Stimulated activated memory B cell treated with anti-CD40 and anti-IgM and Interleukin-4, amounts not matched to agents 10 μg/mL and 1 μg/mL and 100 μg/mL, for 72 hours (primary cell): ENCODE measurements at regions not wholly inside any gene's neighbourhood (a gene's known extent, or its start where the extent isn't known, plus 50 kb on each side); places are given as distances from the start of the nearest gene placed in this dataset.
"Not testable (repeated sequence)": the region's sequence is repeated elsewhere in the genome, so short reads cannot be mapped to it uniquely, and the experiment has no call there.

ENCODE experiments used
- ATAC-seq: fragments of 150-1000 bp; cut with Tn5 transposase; 2 replicates; pipeline ENCODE4 v1.10.0; 2021
- H3K27ac Mint-ChIP-seq: one replicate; pipeline ENCODE4 v1.8.0; 2022; ENCODE audit warnings: mild to moderate bottlenecking, mixed read lengths
- H3K27me3 Mint-ChIP-seq: one replicate; pipeline ENCODE4 v1.8.0; 2022; ENCODE audit warnings: mixed read lengths
- H3K36me3 Mint-ChIP-seq: one replicate; pipeline ENCODE4 v1.8.0; 2022; ENCODE audit warnings: mixed read lengths
- H3K4me1 Mint-ChIP-seq: one replicate; pipeline ENCODE4 v1.8.0; 2022; ENCODE audit warnings: mixed read lengths
- H3K4me3 Mint-ChIP-seq: one replicate; pipeline ENCODE4 v1.8.0; 2022; ENCODE audit warnings: mild to moderate bottlenecking, moderate library complexity, mixed read lengths
- H3K9me3 Mint-ChIP-seq: one replicate; pipeline ENCODE4 v1.8.0; 2022; ENCODE audit warnings: mixed read lengths

GRCh38 chr22:27099946-27100722 is 442.7 kb downstream of the MIAT start:
- Mint-ChIP-seq H3K27ac (no peak overlapping the region), H3K4me3 (no peak overlapping the region), H3K4me1 (no peaks in the 10 kb centered on the region), H3K9me3 (peaks cover 1% of the 10 kb centered on the region), H3K36me3 (no peaks in the 10 kb centered on the region), H3K27me3 (peaks cover 38% of the 10 kb centered on the region)
- no peak for ATAC-seq

DNA sequence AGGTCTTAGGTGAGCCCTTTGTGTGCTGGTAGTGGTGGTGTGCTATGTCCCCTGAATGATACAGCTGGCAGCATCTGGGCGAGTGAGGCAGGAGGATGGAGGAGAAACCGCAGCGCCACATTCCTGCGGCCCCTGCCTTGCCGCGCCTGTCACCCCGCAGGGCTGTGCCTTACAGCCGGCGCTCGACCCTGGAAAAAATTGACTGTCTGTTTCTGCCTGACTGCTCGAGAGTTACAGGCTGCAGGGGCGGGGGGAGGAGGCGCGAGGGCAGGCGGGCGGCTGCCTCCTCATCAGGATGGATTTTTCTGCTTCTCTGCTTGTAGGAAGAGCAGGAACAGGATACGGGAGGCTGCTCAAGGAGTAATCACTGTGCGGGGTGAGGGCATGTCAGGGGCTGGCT is 443.4 kb downstream of the MIAT start:
- no peaks in the 10 kb centered on the region for H3K4me1 Mint-ChIP-seq
- no peak overlapping the region for H3K4me3 Mint-ChIP-seq
- H3K9me3 Mint-ChIP-seq, result peaks cover 4% of the 10 kb centered on the region
- H3K36me3 Mint-ChIP-seq, result no peaks in the 10 kb centered on the region
- H3K27me3 Mint-ChIP-seq, result peaks cover 38% of the 10 kb centered on the region
- no peak for ATAC-seq
- no peak overlapping the region for H3K27ac Mint-ChIP-seq

- Mint-ChIP-seq H3K4me3 (no peak overlapping the region), H3K4me1 (no peaks in the 10 kb centered on the region), H3K27me3 (peaks cover 38% of the 10 kb centered on the region), H3K36me3 (no peaks in the 10 kb centered on the region), H3K27ac (no peak overlapping the region), H3K9me3 (peaks cover 4% of the 10 kb centered on the region)
- ATAC-seq, result no peak
Observed at GRCh38 chr22:27101288-27101687, 443.9 kb downstream of the MIAT start.

DNA sequence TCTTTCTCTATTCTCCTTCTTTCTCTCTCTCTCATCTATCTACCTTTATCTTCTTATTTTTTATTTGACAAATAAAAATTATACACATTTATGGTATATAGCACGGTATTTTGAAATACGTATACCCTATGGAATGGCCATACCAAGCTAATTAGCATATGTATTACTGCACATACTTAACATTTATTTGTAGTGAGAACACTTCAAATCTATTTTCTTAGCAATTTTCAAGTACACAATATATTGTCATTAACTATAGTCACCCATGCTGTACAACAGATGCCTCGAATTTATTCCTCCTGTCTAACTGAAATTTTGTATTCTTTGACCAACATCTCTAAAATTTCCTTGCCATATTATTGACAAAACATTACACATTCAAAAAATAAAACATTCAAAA is 447.1 kb downstream of the MIAT start:
- Mint-ChIP-seq H3K36me3 (no peaks in the 10 kb centered on the region), H3K4me1 (no peaks in the 10 kb centered on the region), H3K27ac (no peak overlapping the region), H3K4me3 (no peak overlapping the region), H3K9me3 (peaks cover 8% of the 10 kb centered on the region), H3K27me3 (peaks cover 26% of the 10 kb centered on the region)
- no peak for ATAC-seq

DNA sequence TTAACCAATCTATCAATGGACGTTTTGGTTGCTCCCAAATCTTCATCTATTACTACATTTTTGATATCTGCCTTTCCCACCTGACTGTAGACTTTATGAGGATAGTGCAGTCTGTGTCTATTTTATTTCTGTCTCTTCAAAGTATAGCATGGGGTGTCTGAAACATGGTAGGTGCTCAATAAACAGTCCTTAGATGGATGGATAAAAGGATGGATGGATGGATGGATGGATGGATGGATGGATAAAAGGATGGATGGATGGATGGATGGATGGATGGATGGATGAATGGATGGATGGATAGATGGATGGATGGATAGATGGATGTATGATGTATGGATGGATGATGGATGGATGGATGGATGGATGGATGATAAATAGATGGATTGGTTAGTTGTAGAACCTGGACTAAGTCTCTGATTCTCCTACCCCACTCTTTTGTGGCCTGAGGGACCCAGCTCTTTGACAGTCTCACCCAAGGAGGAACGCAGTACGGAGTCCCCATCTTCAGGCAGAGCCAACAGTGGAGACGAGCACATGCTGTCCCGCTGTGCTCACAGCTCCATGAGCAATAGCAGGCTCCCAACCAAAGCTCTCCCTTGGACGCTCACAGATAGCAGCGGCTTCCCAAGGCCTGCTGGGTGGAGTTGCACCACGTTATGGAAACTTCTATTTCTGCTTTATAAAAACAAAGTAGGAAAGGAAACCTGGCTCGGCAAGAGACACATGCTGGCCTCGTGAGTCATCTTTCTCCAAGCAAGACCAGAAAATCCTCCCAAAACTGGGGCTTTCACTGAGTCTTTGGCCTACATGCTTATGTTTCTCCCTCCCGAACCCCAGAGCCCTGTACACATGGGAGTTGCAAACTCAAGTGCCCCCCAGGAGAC is 448.0 kb downstream of the MIAT start:
- no peak for ATAC-seq
- Mint-ChIP-seq H3K9me3 (peaks cover 10% of the 10 kb centered on the region), H3K27me3 (peaks cover 17% of the 10 kb centered on the region), H3K4me1 (no peaks in the 10 kb centered on the region), H3K27ac (no peak overlapping the region), H3K36me3 (no peaks in the 10 kb centered on the region), H3K4me3 (no peak overlapping the region)

- H3K27me3 Mint-ChIP-seq, result peaks cover under 1% of the 10 kb centered on the region
- H3K36me3 Mint-ChIP-seq, result no peaks in the 10 kb centered on the region
- H3K4me1 Mint-ChIP-seq, result no peaks in the 10 kb centered on the region
- H3K4me3 Mint-ChIP-seq, result no peak overlapping the region
- no peak overlapping the region for H3K27ac Mint-ChIP-seq
- ATAC-seq, result no peak
- peaks cover 10% of the 10 kb centered on the region for H3K9me3 Mint-ChIP-seq
Observed at GRCh38 chr22:27106985-27107384, 449.6 kb downstream of the MIAT start.

DNA sequence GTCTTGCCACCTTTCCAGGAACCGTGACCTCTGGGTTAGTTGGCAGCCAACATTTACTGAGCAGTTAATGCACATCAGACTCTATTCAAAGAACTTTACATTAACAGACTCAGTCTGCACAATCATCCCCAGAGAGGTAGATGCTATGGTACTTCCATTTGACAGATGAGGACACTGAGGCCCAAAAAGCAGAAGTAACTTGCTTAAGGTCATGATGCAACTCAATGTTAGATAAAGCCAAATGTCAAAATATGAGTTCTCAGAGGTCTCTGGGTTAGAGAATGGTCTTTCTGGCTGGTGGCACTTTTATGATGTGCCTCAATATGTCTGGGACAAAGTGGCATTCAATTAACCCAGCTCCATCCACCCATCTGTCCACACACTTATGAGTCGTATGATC is 450.0 kb downstream of the MIAT start:
- no peaks in the 10 kb centered on the region for H3K27me3 Mint-ChIP-seq
- H3K9me3 Mint-ChIP-seq, result peaks cover 10% of the 10 kb centered on the region
- no peaks in the 10 kb centered on the region for H3K36me3 Mint-ChIP-seq
- no peak overlapping the region for H3K27ac Mint-ChIP-seq
- no peak for ATAC-seq
- H3K4me3 Mint-ChIP-seq, result no peak overlapping the region
- no peaks in the 10 kb centered on the region for H3K4me1 Mint-ChIP-seq

DNA sequence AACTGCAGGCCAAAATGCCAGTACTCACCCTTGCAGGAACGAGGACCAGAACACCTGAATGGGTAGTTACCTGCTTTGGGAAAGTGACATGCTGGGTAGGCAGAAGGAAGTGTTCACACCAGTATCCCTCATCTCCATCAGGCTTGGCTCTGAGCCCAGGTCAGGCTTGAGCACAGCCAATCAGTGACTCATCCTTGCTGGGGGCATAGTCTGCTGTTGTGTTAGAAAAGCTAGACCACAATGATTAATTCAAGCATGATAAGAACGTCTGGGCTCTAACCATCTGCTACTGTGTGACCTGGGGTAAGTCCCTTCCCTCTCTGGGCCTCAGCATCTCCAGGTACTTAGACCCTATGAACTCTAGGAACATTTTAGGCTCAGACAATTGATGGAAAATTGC is 450.4 kb downstream of the MIAT start:
- Mint-ChIP-seq H3K27ac (no peak overlapping the region), H3K4me1 (no peaks in the 10 kb centered on the region), H3K27me3 (no peaks in the 10 kb centered on the region), H3K4me3 (no peak overlapping the region), H3K36me3 (no peaks in the 10 kb centered on the region), H3K9me3 (peaks cover 10% of the 10 kb centered on the region)
- no peak for ATAC-seq

- H3K27me3 Mint-ChIP-seq, result peaks cover 7% of the 10 kb centered on the region
- no peak overlapping the region for H3K27ac Mint-ChIP-seq
- ATAC-seq, result no peak
- H3K36me3 Mint-ChIP-seq, result no peaks in the 10 kb centered on the region
- H3K9me3 Mint-ChIP-seq, result peaks cover 11% of the 10 kb centered on the region
- H3K4me3 Mint-ChIP-seq, result no peak overlapping the region
- no peaks in the 10 kb centered on the region for H3K4me1 Mint-ChIP-seq
Observed at GRCh38 chr22:27108425-27109114, 451.2 kb downstream of the MIAT start.

GRCh38 chr22:27109406-27109805 is 452.0 kb downstream of the MIAT start:
- H3K27me3 Mint-ChIP-seq, ATAC-seq, H3K36me3 Mint-ChIP-seq: not testable (repeated sequence)

DNA sequence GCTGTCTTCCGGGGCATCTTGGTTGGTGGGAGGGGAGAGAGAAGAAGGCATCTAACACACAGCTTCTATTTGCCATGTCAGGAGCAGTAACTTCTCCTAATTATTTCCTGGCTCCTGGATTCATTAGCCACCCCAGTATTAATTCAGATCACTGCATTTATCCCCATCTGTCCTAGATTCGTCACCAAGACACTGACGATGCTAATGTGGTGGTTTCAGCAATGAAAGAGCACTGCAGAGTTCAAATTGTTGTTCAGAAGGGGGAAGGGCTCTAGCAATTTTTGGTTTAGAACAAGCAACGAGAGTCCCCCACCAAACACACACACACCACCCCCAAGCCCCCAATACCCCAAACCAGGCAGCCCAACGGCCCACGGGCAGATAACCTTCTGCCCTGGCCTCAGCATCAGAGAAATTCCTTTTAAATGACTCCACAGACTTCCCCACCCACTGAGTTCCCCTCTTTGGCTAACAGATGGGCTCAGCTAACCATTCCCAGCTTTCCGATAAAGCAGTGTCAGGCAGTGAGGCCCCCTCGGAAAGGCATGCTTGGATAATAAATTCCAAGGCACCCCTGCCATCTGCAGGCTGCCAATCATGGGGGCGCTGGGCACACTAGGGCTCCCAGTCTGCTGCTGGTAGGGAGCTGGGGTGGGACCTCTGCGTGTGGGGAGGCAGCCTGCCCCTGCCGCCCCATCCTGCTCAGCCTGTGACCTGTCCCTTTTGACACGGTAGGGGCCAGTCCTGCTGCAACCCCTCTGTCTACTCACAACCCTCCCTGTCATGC is 453.5 kb downstream of the MIAT start:
- H3K9me3 Mint-ChIP-seq, result peaks cover 12% of the 10 kb centered on the region
- H3K4me1 Mint-ChIP-seq, result no peaks in the 10 kb centered on the region
- peaks cover 10% of the 10 kb centered on the region for H3K27me3 Mint-ChIP-seq
- no peaks in the 10 kb centered on the region for H3K36me3 Mint-ChIP-seq
- no peak overlapping the region for H3K4me3 Mint-ChIP-seq
- H3K27ac Mint-ChIP-seq, result no peak overlapping the region
- ATAC-seq, result no peak

More at GRCh38 chr22:27109406-27109805, 452.0 kb downstream of the MIAT start:
- H3K4me3 Mint-ChIP-seq, H3K4me1 Mint-ChIP-seq, H3K27ac Mint-ChIP-seq: not testable (repeated sequence)
- H3K9me3 Mint-ChIP-seq, result peaks cover 13% of the 10 kb centered on the region

DNA sequence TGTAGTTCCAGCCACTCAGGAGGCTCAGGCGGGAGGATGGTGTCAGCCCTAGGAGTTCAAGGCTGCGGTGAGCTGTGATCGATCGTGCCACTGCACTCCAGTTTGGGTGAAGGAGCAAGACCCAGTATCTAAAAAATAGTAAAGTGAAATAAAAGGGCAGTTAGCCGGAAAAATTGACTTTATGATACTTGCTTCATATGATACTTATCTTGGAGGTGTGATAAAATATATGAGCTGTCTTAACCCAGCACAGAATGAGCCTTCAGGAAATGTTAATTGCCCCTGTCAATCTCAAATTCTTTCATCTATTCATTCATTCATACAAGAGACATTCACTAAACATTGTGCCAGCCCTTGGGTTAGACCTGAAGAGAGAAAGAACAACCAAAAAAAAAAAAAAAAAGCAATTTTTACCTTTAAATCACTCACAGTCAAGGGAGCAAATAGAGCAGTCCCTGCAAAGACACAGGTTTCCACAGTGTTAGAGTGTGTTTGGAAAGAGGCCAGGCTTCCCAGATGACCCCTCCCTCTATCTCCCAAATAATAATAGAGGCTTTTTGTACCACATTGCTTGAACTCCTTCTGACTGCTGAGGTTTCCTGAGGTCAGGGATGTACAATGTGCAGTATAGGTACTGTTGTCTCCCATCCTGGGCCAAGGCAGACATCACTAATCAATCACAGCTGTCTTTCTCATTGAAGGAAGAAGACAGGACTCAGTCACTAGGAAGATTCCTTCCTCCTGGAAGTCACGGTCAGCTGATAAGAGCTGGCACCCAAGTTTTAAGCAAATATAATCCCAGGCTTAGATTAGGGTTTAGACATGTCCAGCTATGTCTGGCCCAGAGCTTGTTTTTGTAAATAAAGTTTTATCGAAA is 454.6 kb downstream of the MIAT start:
- H3K27ac Mint-ChIP-seq, result no peak overlapping the region
- H3K27me3 Mint-ChIP-seq, result peaks cover 10% of the 10 kb centered on the region
- no peak for ATAC-seq
- H3K36me3 Mint-ChIP-seq, result no peaks in the 10 kb centered on the region
- no peak overlapping the region for H3K4me3 Mint-ChIP-seq
- peaks cover 16% of the 10 kb centered on the region for H3K9me3 Mint-ChIP-seq
- H3K4me1 Mint-ChIP-seq, result no peaks in the 10 kb centered on the region

- Mint-ChIP-seq H3K4me1 (no peaks in the 10 kb centered on the region), H3K9me3 (peaks cover 17% of the 10 kb centered on the region), H3K27ac (no peak overlapping the region), H3K36me3 (no peaks in the 10 kb centered on the region), H3K27me3 (peaks cover 10% of the 10 kb centered on the region), H3K4me3 (no peak overlapping the region)
- no peak for ATAC-seq
Observed at GRCh38 chr22:27113211-27113635, 455.8 kb downstream of the MIAT start.

- no peaks in the 10 kb centered on the region for H3K36me3 Mint-ChIP-seq
- H3K27ac Mint-ChIP-seq, result no peak overlapping the region
- H3K4me3 Mint-ChIP-seq, result no peak overlapping the region
- H3K9me3 Mint-ChIP-seq, result peaks cover 17% of the 10 kb centered on the region
- H3K27me3 Mint-ChIP-seq, result peaks cover 10% of the 10 kb centered on the region
- ATAC-seq, result no peak
- H3K4me1 Mint-ChIP-seq, result no peaks in the 10 kb centered on the region
Observed at GRCh38 chr22:27113641-27114040, 456.3 kb downstream of the MIAT start.
